Lung (tissue), 11 donors: ENCODE measurements at regions not wholly inside any gene's neighbourhood (a gene's known extent, or its start where the extent isn't known, plus 50 kb on each side); places are given as distances from the start of the nearest gene placed in this dataset.

Source experiments
- ATAC-seq: fragments of 200-7000 bp; cut with Tn5 transposase; one replicate; pipeline ENCODE4 v1.9.1; 2020; ENCODE audit warnings: moderate number of reproducible peaks; ENCODE audit not compliant: insufficient read depth, low FRiP score
- DNase-seq, 3 donors: peaks; one replicate each; pipeline ENCODE4 v3.0.0-alpha.2; 2013 to 2017
- H3K27ac ChIP-seq, 2 donors: one replicate each; pipeline ENCODE4 v1.5.1; 2013; ENCODE audit warnings: mild to moderate bottlenecking in 2 of 2, moderate library complexity in 2 of 2, control low read depth in 1 of 2, inconsistent platforms in 1 of 2, low read depth in 1 of 2, low read length in 1 of 2
- H3K27me3 ChIP-seq, 3 donors: one replicate each; pipeline ENCODE4 v1.5.1; 2013; ENCODE audit warnings: low read length in 2 of 3; ENCODE audit not compliant: control insufficient read depth in 3 of 3, insufficient read depth in 3 of 3
- H3K36me3 ChIP-seq, 4 donors: one replicate each; pipeline ENCODE4 v1.5.1; 2013; ENCODE audit warnings: low read length in 4 of 4, mild to moderate bottlenecking in 1 of 4, moderate library complexity in 1 of 4; ENCODE audit not compliant: control insufficient read depth in 4 of 4, insufficient read depth in 4 of 4
- H3K4me1 ChIP-seq, 5 donors: one replicate each; pipeline ENCODE4 v1.5.1; 2013; ENCODE audit warnings: low read length in 5 of 5, mild to moderate bottlenecking in 2 of 5, moderate library complexity in 1 of 5; ENCODE audit not compliant: control insufficient read depth in 5 of 5, insufficient read depth in 5 of 5
- H3K4me3 ChIP-seq: one replicate; pipeline ENCODE4 v1.5.1; 2013; ENCODE audit warnings: mild to moderate bottlenecking, control low read depth, moderate library complexity
- H3K9ac ChIP-seq, 2 donors: one replicate each; pipeline ENCODE4 v1.5.1; 2013; ENCODE audit warnings: low read length in 2 of 2, control low read depth in 1 of 2; ENCODE audit not compliant: insufficient read depth in 1 of 2
- H3K9me3 ChIP-seq, 4 donors: one replicate each; pipeline ENCODE4 v1.5.1; 2013; ENCODE audit warnings: low read length in 3 of 4, mild to moderate bottlenecking in 1 of 4, moderate library complexity in 1 of 4; ENCODE audit not compliant: control insufficient read depth in 4 of 4, insufficient read depth in 3 of 4
- WGBS, 2 donors: extraction: QIAGEN DNeasy Blood & Tissue Kit; methylation state at CpG; one replicate each; pipeline ENCODE4 v1.1.7; 2013; 5-methylcytosine and 5-hydroxymethylcytosine counted together
- TF ChIP-seq, protein P1 (sequence below): IDR thresholded peaks from 2 replicates; pipeline ENCODE4 v1.5.1; 2012; ENCODE audit warnings: mild to moderate bottlenecking; ENCODE audit errors: control extremely low read depth, extremely low read depth
- donor health status: control.
- donor health status: control.
- donor health status: Bipolar disorder and iron deficiency.
- donor health status: healthy.
- donor health status: DM: yes; HTN: yes; CAD: no.

DNA sequence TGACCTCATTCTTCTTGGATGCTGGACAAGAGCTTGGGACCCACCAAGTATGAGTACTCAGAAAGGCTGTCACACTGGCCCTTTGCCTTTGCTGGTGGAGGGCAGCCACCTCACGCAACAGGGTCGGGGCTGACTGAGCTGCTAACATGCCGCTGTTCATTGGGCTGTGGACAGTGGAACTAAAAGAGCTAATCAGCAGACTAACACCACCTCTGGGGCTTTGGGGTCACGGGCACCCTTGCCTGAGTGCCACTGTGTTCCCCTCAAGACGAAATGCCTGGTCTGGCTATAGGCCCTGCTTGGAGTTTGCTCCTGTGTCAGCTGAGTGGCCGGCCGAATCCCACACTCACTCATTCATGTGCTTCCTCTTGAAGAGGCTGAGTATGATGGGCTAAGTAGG lies 559.6 kb downstream of the SPRY1 start:
- Histone ChIP-seq H3K36me3 (no peaks in the 10 kb centered on the region), H3K27ac (no peak overlapping the region), H3K9me3 (peaks cover 0 to 4% (median 0%) of the 10 kb centered on the region in 4 donors), H3K4me3 (no peak overlapping the region), H3K27me3 (no peaks in the 10 kb centered on the region), H3K4me1 (peaks cover 0 to 9% (median 0%) of the 10 kb centered on the region in 5 donors), H3K9ac (no peak overlapping the region)
- no peak for ATAC-seq
- TF ChIP-seq, protein P1, sequence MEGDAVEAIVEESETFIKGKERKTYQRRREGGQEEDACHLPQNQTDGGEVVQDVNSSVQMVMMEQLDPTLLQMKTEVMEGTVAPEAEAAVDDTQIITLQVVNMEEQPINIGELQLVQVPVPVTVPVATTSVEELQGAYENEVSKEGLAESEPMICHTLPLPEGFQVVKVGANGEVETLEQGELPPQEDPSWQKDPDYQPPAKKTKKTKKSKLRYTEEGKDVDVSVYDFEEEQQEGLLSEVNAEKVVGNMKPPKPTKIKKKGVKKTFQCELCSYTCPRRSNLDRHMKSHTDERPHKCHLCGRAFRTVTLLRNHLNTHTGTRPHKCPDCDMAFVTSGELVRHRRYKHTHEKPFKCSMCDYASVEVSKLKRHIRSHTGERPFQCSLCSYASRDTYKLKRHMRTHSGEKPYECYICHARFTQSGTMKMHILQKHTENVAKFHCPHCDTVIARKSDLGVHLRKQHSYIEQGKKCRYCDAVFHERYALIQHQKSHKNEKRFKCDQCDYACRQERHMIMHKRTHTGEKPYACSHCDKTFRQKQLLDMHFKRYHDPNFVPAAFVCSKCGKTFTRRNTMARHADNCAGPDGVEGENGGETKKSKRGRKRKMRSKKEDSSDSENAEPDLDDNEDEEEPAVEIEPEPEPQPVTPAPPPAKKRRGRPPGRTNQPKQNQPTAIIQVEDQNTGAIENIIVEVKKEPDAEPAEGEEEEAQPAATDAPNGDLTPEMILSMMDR, result no peak
- 92 to 97% methylated on average over 7 of the region's 7 CpGs for WGBS, 2 donors
- peak in 1 of 3 donors; percentile 21 for DNase-seq

DNA sequence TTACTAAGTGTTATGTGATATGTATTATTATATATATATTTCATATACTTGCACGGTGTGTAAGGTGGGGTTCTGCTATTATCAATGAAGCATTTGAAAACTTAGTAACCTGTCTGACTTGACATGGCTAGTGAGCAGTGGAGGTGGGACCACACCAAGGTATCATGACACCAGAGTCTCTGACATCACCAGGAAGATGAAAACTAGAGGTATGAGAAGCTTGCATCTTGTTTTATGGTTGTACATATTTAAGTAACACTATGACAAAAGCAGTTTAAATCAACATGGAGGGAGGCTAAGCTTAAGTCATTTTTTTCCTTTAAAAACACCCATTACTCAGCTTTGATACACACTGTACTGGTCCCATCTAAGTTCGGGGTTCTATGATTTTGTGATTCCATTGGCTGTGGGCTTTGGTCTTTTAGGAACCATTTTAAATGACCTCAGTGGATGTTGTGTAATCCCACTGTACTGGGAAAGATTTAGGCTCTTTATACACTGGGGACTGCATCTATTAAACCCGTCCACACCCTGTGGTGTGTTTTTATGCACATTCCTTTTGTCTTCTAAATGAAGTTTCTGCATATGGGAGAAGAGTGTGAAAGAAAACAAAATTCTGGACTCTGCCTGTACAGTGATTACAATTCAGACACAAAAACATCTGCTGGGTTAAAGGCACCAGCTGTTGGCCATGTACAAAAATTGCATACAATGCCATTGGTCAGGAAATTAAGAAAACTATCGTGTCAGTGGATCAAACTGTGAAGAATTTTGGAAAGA lies 570.6 kb downstream of the SPRY1 start:
- DNase-seq (peak; percentile 75 to 97 (median 94)), ATAC-seq (no peak)
- H3K4me3 ChIP-seq, result no peak overlapping the region
- H3K36me3 ChIP-seq, result no peaks in the 10 kb centered on the region
- H3K27ac ChIP-seq, result no peak overlapping the region
- TF ChIP-seq, protein P1, result no peak
- no peak overlapping the region for H3K9ac ChIP-seq
- peaks cover 0 to 3% (median 0%) of the 10 kb centered on the region in 4 donors for H3K9me3 ChIP-seq
- peaks cover 0 to 10% (median 3%) of the 10 kb centered on the region in 5 donors for H3K4me1 ChIP-seq
- WGBS, 2 donors, result 83 to 84% methylated on average over 4 of the region's 4 CpGs
- H3K27me3 ChIP-seq, result no peaks in the 10 kb centered on the region

DNA sequence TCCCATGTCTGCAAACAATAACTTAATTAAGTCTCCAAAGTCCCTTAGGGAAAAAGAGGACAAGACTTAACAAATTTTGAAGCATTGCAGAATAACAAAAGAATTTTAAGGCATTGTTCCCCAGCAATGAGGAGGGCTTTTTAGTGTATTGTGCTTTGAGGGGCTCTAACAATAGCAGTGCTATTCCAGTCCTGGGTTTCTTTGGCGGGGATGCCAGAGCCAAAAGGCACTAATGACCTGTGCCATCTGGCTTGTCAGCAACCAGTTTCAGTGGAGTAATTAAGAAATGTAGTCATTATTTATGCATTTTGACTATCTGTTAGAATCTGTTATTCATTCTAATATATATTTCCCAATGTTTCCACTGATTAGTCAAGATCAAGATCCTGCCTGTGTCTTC lies 575.4 kb downstream of the SPRY1 start:
- Histone ChIP-seq H3K4me3 (no peak overlapping the region), H3K9me3 (peaks cover 0 to 3% (median 0%) of the 10 kb centered on the region in 4 donors), H3K36me3 (no peaks in the 10 kb centered on the region), H3K9ac (no peak overlapping the region), H3K27ac (no peak overlapping the region), H3K27me3 (no peaks in the 10 kb centered on the region), H3K4me1 (peaks cover 0 to 39% (median 15%) of the 10 kb centered on the region in 5 donors)
- no peak for DNase-seq
- TF ChIP-seq, protein P1, result no peak
- no peak for ATAC-seq
- WGBS, 2 donors, result 89 to 95% methylated on average over 1 of the region's 1 CpG
